Stomach (tissue), 8 donors: ENCODE measurements at regions not wholly inside any gene's neighbourhood (a gene's known extent, or its start where the extent isn't known, plus 50 kb on each side); places are given as distances from the start of the nearest gene placed in this dataset.

Source experiments
- DNase-seq, 2 donors: peaks; one replicate each; pipeline versions ENCODE4 v3.0.0 to v3.0.0-alpha.2; 2013 to 2019
- H3K27ac ChIP-seq, 5 donors: fragments of 200-600 bp in 4 of 5; sonication (generic) in 4 of 5; one replicate each; pipeline ENCODE4 v1.5.1; 2013 to 2019; ENCODE audit warnings: mild to moderate bottlenecking in 1 of 5, moderate library complexity in 1 of 5
- H3K27me3 ChIP-seq, 3 donors: fragments of 200-600 bp; sonication (generic); one replicate each; pipeline ENCODE4 v1.5.1; 2017 to 2019; ENCODE audit warnings: mixed run types in 1 of 3
- H3K36me3 ChIP-seq, 4 donors: fragments of 200-600 bp; sonication (generic); 1 replicate in 3 of 4; 2 replicates in 1 of 4; pipeline ENCODE4 v1.5.1; 2016 to 2019
- H3K4me1 ChIP-seq, 4 donors: fragments of 200-600 bp; sonication (generic); one replicate each; pipeline ENCODE4 v1.5.1; 2016 to 2019
- H3K4me3 ChIP-seq, 4 donors: fragments of 200-600 bp; sonication (generic) in 3 of 4; one replicate each; pipeline ENCODE4 v1.5.1; 2016 to 2019; ENCODE audit warnings: mild to moderate bottlenecking in 1 of 4
- H3K9me3 ChIP-seq, 4 donors: fragments of 200-600 bp; sonication (generic); one replicate each; pipeline ENCODE4 v1.5.1; 2016 to 2019
- CTCF ChIP-seq, 7 experiments: fragments of 450-650 bp in 4 of 7; fragments of 200-600 bp in 3 of 7; sonication (generic) in 3 of 7; IDR thresholded peaks; one replicate each; pipeline ENCODE4 v1.5.1; 2016 to 2019; ENCODE audit warnings: antibody characterized with exemption in 7 of 7, control low read depth in 2 of 7, mild to moderate bottlenecking in 1 of 7
- EP300 ChIP-seq: sonication (generic); formaldehyde crosslinking; IDR thresholded peaks from one replicate; pipeline ENCODE4 v1.6.1; 2017; ENCODE audit warnings: antibody characterized with exemption
- POLR2A ChIP-seq, 4 donors: fragments of 450-650 bp; IDR thresholded peaks; one replicate each; pipeline ENCODE4 v1.6.1; 2016; ENCODE audit warnings: antibody characterized with exemption in 4 of 4, control low read depth in 2 of 4, mild to moderate bottlenecking in 1 of 4, moderate library complexity in 1 of 4
- POLR2AphosphoS5 ChIP-seq, 3 donors: sonication (generic); formaldehyde crosslinking; IDR thresholded peaks; one replicate each; pipeline ENCODE4 v1.6.1; 2016; ENCODE audit warnings: antibody characterized with exemption in 3 of 3
- WGBS, 5 donors: extraction: QIAGEN DNeasy Blood & Tissue Kit in 3 of 5; methylation state at CpG; one replicate each; pipeline versions ENCODE4 v1.1.5 to v1.1.7; 2013 to 2018; 5-methylcytosine and 5-hydroxymethylcytosine counted together
- intact Hi-C: fragments of 100-400 bp; cut with DNase I; formaldehyde crosslinking; loops from one replicate; pipeline ENCODE4 v1.15.1; 2023; ENCODE audit warnings: low total_unique reads
- donor health status: healthy with polysubstance abuse.
- donor health status: Bipolar disorder and iron deficiency.
- donor health status: healthy.

GRCh38 chr7:145665499-145666258 is 450.9 kb upstream of the CNTNAP2 start:
- H3K36me3 ChIP-seq = no peaks in the 10 kb centered on the region
- TF ChIP-seq POLR2AphosphoS5 (IDR thresholded peaks at IDR 0.05) (peak in 1 of 3 donors; percentile 43), EP300 (no peak)
- H3K4me3 ChIP-seq = no peak overlapping the region
- peaks cover 0 to 12% (median 5%) of the 10 kb centered on the region in 4 donors for H3K9me3 ChIP-seq
- H3K27me3 ChIP-seq = no peaks in the 10 kb centered on the region
- H3K4me1 ChIP-seq = no peaks in the 10 kb centered on the region
- H3K27ac ChIP-seq = no peak overlapping the region
- peak in 1 of 2 donors; percentile 21 for DNase-seq
- WGBS, 5 donors = 66 to 79% (median 73%) methylated on average over 3 of the region's 3 CpGs
- intact Hi-C loops = no loop called here

DNA sequence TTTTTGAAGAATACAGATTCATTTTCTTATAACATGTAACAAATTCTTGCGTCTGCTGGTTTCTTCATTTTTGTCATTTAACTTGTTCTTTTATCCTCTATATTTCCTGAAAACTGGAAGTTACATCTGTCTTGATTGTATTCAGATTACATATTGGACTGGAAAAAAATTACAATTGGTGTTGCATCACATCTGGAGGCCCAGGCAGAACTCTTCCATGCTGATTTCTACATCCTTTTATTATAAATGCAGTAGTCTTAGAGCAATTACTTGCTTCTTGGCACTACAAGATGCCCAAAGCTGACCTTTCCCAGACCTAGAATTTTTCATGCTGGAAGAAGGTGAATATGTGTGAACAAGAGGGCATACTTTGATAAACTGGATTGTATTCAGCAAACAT is 460.9 kb upstream of the CNTNAP2 start:
- Histone ChIP-seq H3K4me3 (no peak overlapping the region), H3K36me3 (no peaks in the 10 kb centered on the region), H3K27me3 (no peaks in the 10 kb centered on the region), H3K4me1 (no peaks in the 10 kb centered on the region), H3K9me3 (peaks cover 0 to 8% (median 2%) of the 10 kb centered on the region in 4 donors), H3K27ac (no peak overlapping the region)
- intact Hi-C loops = no loop called here
- TF ChIP-seq POLR2A (IDR thresholded peaks at IDR 0.05) (no peak), POLR2AphosphoS5 (IDR thresholded peaks at IDR 0.05) (no peak), EP300 (no peak), CTCF (IDR thresholded peaks at IDR 0.05) (no peak)
- no peak for DNase-seq
- 87 to 97% (median 96%) methylated on average over 1 of the region's 1 CpG for WGBS, 5 donors

DNA sequence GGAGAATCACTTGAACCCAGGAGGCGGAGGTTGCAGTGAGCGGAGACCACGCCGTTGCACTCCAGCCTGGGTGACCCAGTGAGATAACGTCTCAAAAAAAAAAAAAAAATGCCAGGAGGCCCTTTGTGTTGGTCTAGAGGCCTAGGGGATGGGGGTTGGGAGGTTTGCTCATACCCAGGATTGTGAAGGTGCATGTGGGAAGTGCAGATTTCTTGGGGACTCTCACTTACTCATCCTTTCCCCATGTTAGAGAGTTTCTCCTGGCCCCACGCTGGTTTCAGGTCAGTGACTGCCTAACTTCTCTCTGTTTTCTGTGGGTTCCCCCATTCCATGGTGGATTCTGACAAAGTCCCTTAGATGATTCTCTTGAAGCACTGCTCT is 471.5 kb upstream of the CNTNAP2 start:
- Histone ChIP-seq H3K36me3 (no peaks in the 10 kb centered on the region), H3K4me1 (no peaks in the 10 kb centered on the region), H3K9me3 (peaks cover 0 to 27% (median 8%) of the 10 kb centered on the region in 4 donors), H3K27me3 (no peaks in the 10 kb centered on the region), H3K27ac (no peak overlapping the region), H3K4me3 (no peak overlapping the region)
- TF ChIP-seq EP300 (no peak), POLR2AphosphoS5 (IDR thresholded peaks at IDR 0.05) (no peak), CTCF (IDR thresholded peaks at IDR 0.05) (no peak), POLR2A (IDR thresholded peaks at IDR 0.05) (no peak)
- DNase-seq = no peak
- WGBS, 5 donors = 87 to 90% (median 88%) methylated on average over 6 of the region's 6 CpGs
- intact Hi-C loops = no loop called here

DNA sequence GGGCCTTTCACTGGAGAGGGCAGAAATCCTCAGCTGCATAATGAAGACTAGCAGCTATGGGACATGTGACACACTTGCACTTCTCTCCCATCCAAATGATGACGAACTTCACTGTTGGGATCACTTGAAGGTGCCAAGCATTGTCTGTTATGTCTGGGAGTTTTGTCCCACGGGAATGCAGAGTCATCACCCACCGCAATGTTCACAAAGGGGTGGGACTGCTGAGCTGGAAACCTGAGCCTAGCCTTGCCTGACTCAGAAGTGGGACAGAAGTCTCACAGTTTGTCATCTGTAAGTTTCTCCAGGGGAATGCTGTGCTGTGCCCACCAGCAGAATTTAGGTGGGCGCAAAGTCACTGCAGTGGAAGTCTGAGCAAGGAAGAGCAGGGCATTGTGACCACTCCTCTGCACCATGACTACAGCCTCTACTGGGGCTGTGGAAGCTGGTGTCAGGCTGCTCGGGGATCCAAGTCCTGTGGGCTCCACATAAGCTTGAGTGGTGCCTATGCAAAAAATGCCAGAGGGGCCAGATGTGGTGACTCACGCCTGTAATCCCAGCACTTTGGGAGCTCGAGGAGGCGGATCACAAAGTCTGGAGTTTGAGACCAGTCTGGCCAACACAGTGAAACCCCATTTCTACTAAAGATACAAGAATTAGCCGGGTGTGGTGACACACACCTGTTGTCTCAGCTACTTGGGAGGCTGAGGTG is 472.0 kb upstream of the CNTNAP2 start:
- no peaks in the 10 kb centered on the region for H3K4me1 ChIP-seq
- 72 to 84% (median 82%) methylated on average over 6 to 9 of the region's 9 CpGs for whole genome bisulfite sequencing, 5 donors
- DNase-seq = no peak
- H3K4me3 ChIP-seq = no peak overlapping the region
- no peaks in the 10 kb centered on the region for H3K27me3 ChIP-seq
- no peaks in the 10 kb centered on the region for H3K36me3 ChIP-seq
- intact Hi-C loops = no loop called here
- TF ChIP-seq CTCF (IDR thresholded peaks at IDR 0.05) = no peak
- no peak for TF ChIP-seq POLR2AphosphoS5 (IDR thresholded peaks at IDR 0.05)
- TF ChIP-seq POLR2A (IDR thresholded peaks at IDR 0.05) = no peak
- TF ChIP-seq EP300 = no peak
- H3K27ac ChIP-seq = no peak overlapping the region
- H3K9me3 ChIP-seq = peaks cover 0 to 27% (median 9%) of the 10 kb centered on the region in 4 donors
